ENCODE measurements at regions not wholly inside any gene's neighbourhood (a gene's known extent, or its start where the extent isn't known, plus 50 kb on each side); places are given as distances from the start of the nearest gene placed in this dataset.

DNA sequence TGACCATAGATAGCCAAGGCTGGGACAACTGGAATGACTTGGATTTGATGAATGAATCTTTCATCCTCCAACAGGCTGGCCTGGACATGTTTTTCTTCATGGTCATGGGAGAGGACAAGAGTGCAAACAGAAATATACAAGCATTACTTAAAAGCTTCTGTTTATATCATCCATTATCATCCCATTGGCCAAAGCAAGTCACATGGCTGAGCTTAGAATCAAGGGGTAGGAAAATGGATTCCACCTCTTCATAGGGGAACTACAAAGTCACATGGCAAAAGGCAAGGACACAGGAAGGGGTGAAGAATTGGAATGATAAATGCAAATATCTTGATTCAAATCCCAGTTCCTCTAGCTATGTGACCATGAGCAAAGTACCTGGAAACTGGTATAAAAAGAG is 90.2 kb upstream of the BARHL2 start:
- no peak for TF ChIP-seq EZH2 (IDR thresholded peaks at IDR 0.05; ENCODE audit: borderline replicate concordance, low read depth, low read length, severe bottlenecking)
- TF ChIP-seq, protein P1, sequence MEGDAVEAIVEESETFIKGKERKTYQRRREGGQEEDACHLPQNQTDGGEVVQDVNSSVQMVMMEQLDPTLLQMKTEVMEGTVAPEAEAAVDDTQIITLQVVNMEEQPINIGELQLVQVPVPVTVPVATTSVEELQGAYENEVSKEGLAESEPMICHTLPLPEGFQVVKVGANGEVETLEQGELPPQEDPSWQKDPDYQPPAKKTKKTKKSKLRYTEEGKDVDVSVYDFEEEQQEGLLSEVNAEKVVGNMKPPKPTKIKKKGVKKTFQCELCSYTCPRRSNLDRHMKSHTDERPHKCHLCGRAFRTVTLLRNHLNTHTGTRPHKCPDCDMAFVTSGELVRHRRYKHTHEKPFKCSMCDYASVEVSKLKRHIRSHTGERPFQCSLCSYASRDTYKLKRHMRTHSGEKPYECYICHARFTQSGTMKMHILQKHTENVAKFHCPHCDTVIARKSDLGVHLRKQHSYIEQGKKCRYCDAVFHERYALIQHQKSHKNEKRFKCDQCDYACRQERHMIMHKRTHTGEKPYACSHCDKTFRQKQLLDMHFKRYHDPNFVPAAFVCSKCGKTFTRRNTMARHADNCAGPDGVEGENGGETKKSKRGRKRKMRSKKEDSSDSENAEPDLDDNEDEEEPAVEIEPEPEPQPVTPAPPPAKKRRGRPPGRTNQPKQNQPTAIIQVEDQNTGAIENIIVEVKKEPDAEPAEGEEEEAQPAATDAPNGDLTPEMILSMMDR (IDR thresholded peaks at IDR 0.05; ENCODE audit: extremely low read depth in 1 of 2, insufficient read depth in 1 of 2, low read depth in 1 of 2, low read length in 2 of 2), result no peak
- TF ChIP-seq POLR2A (IDR thresholded peaks at IDR 0.05; ENCODE audit: low read depth, low read length), result no peak
- TF ChIP-seq MYC (IDR thresholded peaks at IDR 0.05; ENCODE audit: low read depth, low read length), result no peak
- TF ChIP-seq, protein P2, sequence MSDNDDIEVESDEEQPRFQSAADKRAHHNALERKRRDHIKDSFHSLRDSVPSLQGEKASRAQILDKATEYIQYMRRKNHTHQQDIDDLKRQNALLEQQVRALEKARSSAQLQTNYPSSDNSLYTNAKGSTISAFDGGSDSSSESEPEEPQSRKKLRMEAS (IDR thresholded peaks at IDR 0.05; ENCODE audit: insufficient read depth, insufficient read length), result no peak
- no peak for TF ChIP-seq GATA2 (IDR thresholded peaks at IDR 0.05; ENCODE audit: insufficient read depth, insufficient read length, low read depth, low read length)
